Heart right ventricle (tissue), 16 donors: ENCODE measurements at regions not wholly inside any gene's neighbourhood (a gene's known extent, or its start where the extent isn't known, plus 50 kb on each side); places are given as distances from the start of the nearest gene placed in this dataset.

Experiments
- ATAC-seq, 8 donors: fragments of 200-7000 bp; cut with Tn5 transposase; one replicate each; pipeline ENCODE4 v1.9.1; 2020; ENCODE audit warnings: mild to moderate bottlenecking in 8 of 8, moderate library complexity in 8 of 8, moderate number of reproducible peaks in 1 of 8
- DNase-seq, 2 donors: peaks; one replicate each; pipeline ENCODE4 v3.0.0-alpha.2; 2020
- H3K27ac ChIP-seq, 10 donors: fragments of 200-600 bp; sonication (generic) in 2 of 10; one replicate each; pipeline versions ENCODE4 v1.5.0 to v1.8.0; 2020 to 2022; ENCODE audit warnings: mild to moderate bottlenecking in 3 of 10
- H3K27me3 ChIP-seq, 7 donors: fragments of 200-600 bp; one replicate each; pipeline ENCODE4 v1.8.0; 2021 to 2022; ENCODE audit warnings: mild to moderate bottlenecking in 2 of 7
- H3K36me3 ChIP-seq, 9 donors: fragments of 200-600 bp; sonication (generic) in 1 of 9; one replicate each; pipeline versions ENCODE4 v1.5.0 to v1.8.0; 2020 to 2022; ENCODE audit warnings: mild to moderate bottlenecking in 2 of 9
- H3K4me1 ChIP-seq, 9 donors: fragments of 200-600 bp; sonication (generic) in 1 of 9; one replicate each; pipeline versions ENCODE4 v1.5.0 to v1.8.0; 2020 to 2022; ENCODE audit warnings: mild to moderate bottlenecking in 4 of 9
- H3K4me3 ChIP-seq, 10 donors: fragments of 200-600 bp; sonication (generic) in 2 of 10; one replicate each; pipeline versions ENCODE4 v1.5.0 to v1.8.0; 2020 to 2022; ENCODE audit warnings: mild to moderate bottlenecking in 7 of 10, moderate library complexity in 2 of 10
- H3K9me3 ChIP-seq, 11 donors: fragments of 200-600 bp in 10 of 11; sonication (generic) in 2 of 11; one replicate each; pipeline versions ENCODE4 v1.5.0 to v1.8.0; 2013 to 2022; ENCODE audit warnings: mild to moderate bottlenecking in 2 of 11, control low read depth in 1 of 11, moderate library complexity in 1 of 11
- CTCF ChIP-seq, 9 donors: fragments of 200-600 bp; sonication (generic) in 2 of 9; IDR thresholded peaks; one replicate each; pipeline versions ENCODE4 v1.5.0 to v1.8.0; 2021 to 2022; ENCODE audit warnings: antibody characterized with exemption in 9 of 9, mild to moderate bottlenecking in 5 of 9, moderate library complexity in 1 of 9
- WGBS, 2 donors: extraction: QIAGEN DNeasy Blood & Tissue Kit; methylation state at CpG; one replicate each; pipeline ENCODE4 v1.1.7; 2013; ENCODE audit warnings: inconsistent platforms in 1 of 2; 5-methylcytosine and 5-hydroxymethylcytosine counted together
- intact Hi-C, 10 donors: fragments of 100-400 bp; cut with DNase I; formaldehyde crosslinking; loops; one replicate each; pipeline versions ENCODE4 v1.11.1 to v1.14.2; 2022
- donor health status: Arrhythmogenic right ventricular cardiomyopathy.
- donor health status: ischemic (EF 13 %, LVEDD 7.1; RV severe dilation, severe dysfunction).
- donor health status: healthy with polysubstance abuse.
- donor health status: DM: no; HTN: yes; CAD: no.
- donor health status: DM: no; HTN: no; CAD: no.
- donor health status: ischemic (EF 25% LVEDD 6.9; RV normal size, moderate dysfunction).
- donor health status: ischemic (EF 25% LVEDD 5.7; RV mildly dilated, moderate dysfunction).
- donor health status: healthy.
- donor health status: DM: yes; HTN: yes; CAD: no.
- donor health status: Ischemic cardiomyopathy.
- donor health status: ischemic (EF 35%, LVEDD 5.7; RV mildly dilated, moderate dysfunction).
- donor health status: nonischemic (EF 11% LVEDD 7.7; RV severe dilation, severe dysfunction).
- donor health status: DM: yes; HTN: yes; CAD: no.
- donor health status: PGD.
- donor health status: ischemic (EF 29% LVEDD 5.4; RV normal size, mild dysfunction).
- donor health status: nonischemic (EF 23%, LVEDD 6.1; RV moderate dilation, normal function).

GRCh38 chr2:2861666-2862240 lies 515.9 kb downstream of the EIPR1 start:
- no peak for TF ChIP-seq CTCF (IDR thresholded peaks at IDR 0.05)
- Histone ChIP-seq H3K4me1 (no peaks in the 10 kb centered on the region), H3K4me3 (no peak overlapping the region), H3K9me3 (no peaks in the 10 kb centered on the region), H3K27ac (no peak overlapping the region), H3K27me3 (peaks cover 0 to 3% (median 0%) of the 10 kb centered on the region in 7 donors), H3K36me3 (no peaks in the 10 kb centered on the region)
- intact Hi-C loops, result no loop called here
- DNase-seq (no peak), ATAC-seq (peak in 1 of 8 donors; percentile 56)
- 74 to 75% methylated on average over 19 of the region's 19 CpGs for WGBS, 2 donors

- DNase-seq (no peak), ATAC-seq (no peak)
- intact Hi-C loops, result no loop called here
- H3K27ac ChIP-seq, result no peak overlapping the region
- H3K36me3 ChIP-seq, result no peaks in the 10 kb centered on the region
- H3K4me1 ChIP-seq, result no peaks in the 10 kb centered on the region
- H3K4me3 ChIP-seq, result no peak overlapping the region
- WGBS, 2 donors, result 86 to 90% methylated on average over 20 of the region's 20 CpGs
- no peaks in the 10 kb centered on the region for H3K27me3 ChIP-seq
- H3K9me3 ChIP-seq, result no peaks in the 10 kb centered on the region
- no peak for TF ChIP-seq CTCF (IDR thresholded peaks at IDR 0.05)
Observed at GRCh38 chr2:2860589-2861300, 516.9 kb downstream of the EIPR1 start.

GRCh38 chr2:2859732-2860131 lies 517.9 kb downstream of the EIPR1 start:
- Histone ChIP-seq H3K4me3 (no peak overlapping the region), H3K27me3 (no peaks in the 10 kb centered on the region), H3K4me1 (no peaks in the 10 kb centered on the region), H3K27ac (no peak overlapping the region), H3K9me3 (no peaks in the 10 kb centered on the region), H3K36me3 (no peaks in the 10 kb centered on the region)
- DNase-seq (no peak), ATAC-seq (no peak)
- intact Hi-C loops, result no loop called here
- no peak for TF ChIP-seq CTCF (IDR thresholded peaks at IDR 0.05)
- WGBS, 2 donors, result 88 to 90% methylated on average over 9 of the region's 9 CpGs

- H3K9me3 ChIP-seq, result no peaks in the 10 kb centered on the region
- H3K27me3 ChIP-seq, result no peaks in the 10 kb centered on the region
- H3K4me3 ChIP-seq, result no peak overlapping the region
- no peak overlapping the region for H3K27ac ChIP-seq
- DNase-seq (no peak), ATAC-seq (no peak)
- WGBS, 2 donors, result 95 to 97% methylated on average over 15 of the region's 15 CpGs
- no peaks in the 10 kb centered on the region for H3K4me1 ChIP-seq
- no peak for TF ChIP-seq CTCF (IDR thresholded peaks at IDR 0.05)
- intact Hi-C loops, result no loop called here
- no peaks in the 10 kb centered on the region for H3K36me3 ChIP-seq
Observed at GRCh38 chr2:2859164-2859563, 518.5 kb downstream of the EIPR1 start.
